ENCODE measurements at regions not wholly inside any gene's neighbourhood (a gene's known extent, or its start where the extent isn't known, plus 50 kb on each side); places are given as distances from the start of the nearest gene placed in this dataset.

DNA sequence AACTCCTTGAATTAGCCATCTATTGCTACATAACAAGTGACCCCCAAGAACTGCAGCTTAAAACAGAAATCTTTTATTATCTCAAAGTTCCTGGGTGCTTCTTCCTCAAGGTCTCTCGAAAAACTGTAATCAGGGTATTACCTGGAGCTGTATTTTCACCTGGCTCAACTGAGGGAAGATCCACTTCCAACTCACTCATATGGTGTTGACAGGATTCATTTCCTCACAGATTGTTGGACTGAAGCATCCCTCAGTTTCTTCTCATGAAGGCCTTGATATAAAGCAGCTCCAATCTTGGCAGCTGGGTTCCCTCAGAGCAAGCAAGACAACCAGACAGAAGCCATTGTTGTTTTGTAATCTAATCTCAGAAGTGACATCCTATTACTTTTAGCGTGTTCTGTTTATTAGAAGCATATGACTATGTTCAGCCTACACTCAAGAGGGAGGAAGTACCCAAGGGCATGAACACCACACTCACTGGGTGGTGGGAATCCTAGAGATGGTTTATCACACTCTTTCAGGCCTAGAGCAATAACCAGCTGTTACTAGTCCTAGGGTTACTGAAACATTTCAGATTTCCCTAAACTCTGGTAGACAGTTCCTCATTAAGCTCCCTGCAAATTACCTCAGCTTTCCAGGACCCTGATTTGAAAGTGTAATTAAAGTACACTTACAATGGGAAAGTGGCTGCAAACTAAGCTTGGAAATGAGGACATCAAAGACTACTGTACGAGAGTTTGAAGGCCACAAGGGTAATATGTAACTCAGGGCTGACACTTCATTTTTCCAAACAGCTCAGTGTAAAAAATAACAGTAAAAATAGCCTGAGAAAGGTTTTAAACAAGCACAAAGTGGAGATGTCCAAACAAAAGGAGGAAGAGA, 222.2 kb downstream of the SEC23A start:
- Histone ChIP-seq H3K36me3 (ENCODE audit: control insufficient read depth, insufficient read depth, low read length) (no peaks in the 10 kb centered on the region), H3K27me3 (replicated peaks; ENCODE audit: control insufficient read depth, insufficient read depth, low read length) (no peaks in the 10 kb centered on the region), H3K4me3 (replicated peaks; ENCODE audit: low read depth, low read length) (no peak overlapping the region)
- TF ChIP-seq, protein P1, sequence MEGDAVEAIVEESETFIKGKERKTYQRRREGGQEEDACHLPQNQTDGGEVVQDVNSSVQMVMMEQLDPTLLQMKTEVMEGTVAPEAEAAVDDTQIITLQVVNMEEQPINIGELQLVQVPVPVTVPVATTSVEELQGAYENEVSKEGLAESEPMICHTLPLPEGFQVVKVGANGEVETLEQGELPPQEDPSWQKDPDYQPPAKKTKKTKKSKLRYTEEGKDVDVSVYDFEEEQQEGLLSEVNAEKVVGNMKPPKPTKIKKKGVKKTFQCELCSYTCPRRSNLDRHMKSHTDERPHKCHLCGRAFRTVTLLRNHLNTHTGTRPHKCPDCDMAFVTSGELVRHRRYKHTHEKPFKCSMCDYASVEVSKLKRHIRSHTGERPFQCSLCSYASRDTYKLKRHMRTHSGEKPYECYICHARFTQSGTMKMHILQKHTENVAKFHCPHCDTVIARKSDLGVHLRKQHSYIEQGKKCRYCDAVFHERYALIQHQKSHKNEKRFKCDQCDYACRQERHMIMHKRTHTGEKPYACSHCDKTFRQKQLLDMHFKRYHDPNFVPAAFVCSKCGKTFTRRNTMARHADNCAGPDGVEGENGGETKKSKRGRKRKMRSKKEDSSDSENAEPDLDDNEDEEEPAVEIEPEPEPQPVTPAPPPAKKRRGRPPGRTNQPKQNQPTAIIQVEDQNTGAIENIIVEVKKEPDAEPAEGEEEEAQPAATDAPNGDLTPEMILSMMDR (IDR thresholded peaks at IDR 0.05; ENCODE audit: insufficient read depth, low read length, poor library complexity, severe bottlenecking), result no peak
- DNase-seq (ENCODE audit: extremely low read depth, insufficient read length), result no peak

DNA sequence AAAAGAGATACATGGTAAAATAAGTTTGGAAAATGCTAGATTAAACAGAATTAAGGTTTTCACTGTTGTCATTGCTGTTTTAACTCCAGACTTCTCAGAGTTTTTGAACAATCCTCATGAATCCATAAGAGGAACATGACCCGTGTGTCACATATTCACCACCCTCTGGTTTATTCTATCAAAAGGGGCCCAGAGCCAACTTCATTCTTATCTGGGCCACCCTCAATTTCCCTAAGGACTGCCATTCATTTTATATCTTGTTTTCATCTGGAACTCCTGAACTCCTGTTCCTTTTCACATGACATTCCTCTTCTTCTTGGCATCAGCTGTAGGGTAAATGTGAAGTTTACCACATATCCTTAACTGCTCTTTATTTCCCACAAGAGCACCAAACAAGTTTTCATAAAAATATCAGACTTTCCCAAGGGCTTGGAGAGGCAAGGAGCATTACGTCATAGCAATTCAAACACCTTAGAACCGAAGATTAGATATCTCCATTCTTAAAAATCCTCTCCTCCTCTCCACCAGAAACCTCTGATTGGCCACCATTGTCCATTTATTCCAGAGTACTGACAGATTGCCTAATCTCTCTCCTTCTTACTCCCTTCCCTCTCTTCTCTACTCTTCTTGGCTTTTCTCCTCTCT, 225.2 kb downstream of the SEC23A start:
- TF ChIP-seq, protein P1 (IDR thresholded peaks at IDR 0.05; ENCODE audit: insufficient read depth, low read length, poor library complexity, severe bottlenecking), result no peak
- no peaks in the 10 kb centered on the region for H3K36me3 ChIP-seq (ENCODE audit: control insufficient read depth, insufficient read depth, low read length)
- no peak for DNase-seq (ENCODE audit: extremely low read depth, insufficient read length)
- H3K4me3 ChIP-seq (replicated peaks; ENCODE audit: low read depth, low read length), result no peak overlapping the region
- H3K27me3 ChIP-seq (replicated peaks; ENCODE audit: control insufficient read depth, insufficient read depth, low read length), result no peaks in the 10 kb centered on the region; the same call in 1 of the 2 replicates

DNA sequence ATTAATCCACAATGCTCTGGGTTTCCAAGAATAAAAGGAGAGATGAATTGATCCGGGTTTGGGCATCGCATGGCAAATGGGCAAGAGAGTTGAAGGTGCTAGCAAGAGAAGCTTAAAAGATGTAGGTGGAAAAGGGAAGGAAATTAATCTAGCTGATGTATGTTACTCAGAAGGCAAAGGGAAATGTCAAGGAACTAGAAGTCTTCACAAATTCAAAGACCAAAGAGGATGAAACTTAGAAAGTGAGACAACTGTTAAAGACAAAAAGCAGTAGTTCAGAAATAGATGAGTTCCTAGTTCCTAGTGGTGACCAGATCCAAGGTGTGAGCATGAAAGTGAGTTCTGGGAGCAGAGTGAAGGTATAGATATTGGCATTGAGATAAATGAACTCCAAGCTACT, 228.3 kb downstream of the SEC23A start:
- TF ChIP-seq, protein P1 (IDR thresholded peaks at IDR 0.05; ENCODE audit: insufficient read depth, low read length, poor library complexity, severe bottlenecking), result no peak
- no peak for DNase-seq (ENCODE audit: extremely low read depth, insufficient read length)
- no peaks in the 10 kb centered on the region; the same call in 1 of the 2 replicates for H3K27me3 ChIP-seq (replicated peaks; ENCODE audit: control insufficient read depth, insufficient read depth, low read length)
- H3K36me3 ChIP-seq (ENCODE audit: control insufficient read depth, insufficient read depth, low read length), result no peaks in the 10 kb centered on the region
- no peak overlapping the region for H3K4me3 ChIP-seq (replicated peaks; ENCODE audit: low read depth, low read length)

DNA sequence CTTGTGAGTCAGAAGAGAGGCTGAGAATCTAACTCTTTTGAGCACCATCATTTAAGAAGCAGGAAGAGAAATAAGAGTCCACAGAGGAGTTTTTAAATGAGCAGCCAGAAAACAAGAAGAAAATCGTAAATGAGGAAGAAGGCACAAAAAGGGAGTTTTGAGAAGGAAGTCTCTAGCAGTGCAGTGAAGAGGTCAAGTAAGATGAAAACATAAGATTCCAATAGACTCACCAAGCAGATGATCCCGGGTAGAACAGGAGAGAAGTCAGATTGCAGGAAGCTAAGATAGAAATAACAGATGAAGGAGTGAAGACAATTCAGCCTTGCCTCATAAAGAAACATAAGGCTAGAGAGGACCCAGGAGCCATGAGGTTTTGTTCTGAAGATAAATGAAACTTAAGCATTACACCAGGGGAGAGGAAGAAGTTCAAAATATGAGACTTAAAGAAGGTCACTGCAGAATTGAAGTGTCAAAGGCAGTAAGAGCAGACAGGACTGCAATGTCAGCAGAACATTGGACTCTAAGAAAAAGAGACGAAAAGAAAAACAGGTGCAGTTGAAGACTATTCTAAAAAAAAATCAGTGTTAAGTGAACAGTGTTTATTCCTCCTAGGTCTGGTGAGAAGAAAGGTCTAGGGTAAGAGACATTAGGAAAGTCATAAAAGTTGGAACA, 229.0 kb downstream of the SEC23A start:
- H3K4me3 ChIP-seq (replicated peaks; ENCODE audit: low read depth, low read length), result no peak overlapping the region
- H3K27me3 ChIP-seq (replicated peaks; ENCODE audit: control insufficient read depth, insufficient read depth, low read length), result no peaks in the 10 kb centered on the region; the same call in 1 of the 2 replicates
- DNase-seq (ENCODE audit: extremely low read depth, insufficient read length), result no peak
- H3K36me3 ChIP-seq (ENCODE audit: control insufficient read depth, insufficient read depth, low read length), result no peaks in the 10 kb centered on the region
- TF ChIP-seq, protein P1 (IDR thresholded peaks at IDR 0.05; ENCODE audit: insufficient read depth, low read length, poor library complexity, severe bottlenecking), result no peak

DNA sequence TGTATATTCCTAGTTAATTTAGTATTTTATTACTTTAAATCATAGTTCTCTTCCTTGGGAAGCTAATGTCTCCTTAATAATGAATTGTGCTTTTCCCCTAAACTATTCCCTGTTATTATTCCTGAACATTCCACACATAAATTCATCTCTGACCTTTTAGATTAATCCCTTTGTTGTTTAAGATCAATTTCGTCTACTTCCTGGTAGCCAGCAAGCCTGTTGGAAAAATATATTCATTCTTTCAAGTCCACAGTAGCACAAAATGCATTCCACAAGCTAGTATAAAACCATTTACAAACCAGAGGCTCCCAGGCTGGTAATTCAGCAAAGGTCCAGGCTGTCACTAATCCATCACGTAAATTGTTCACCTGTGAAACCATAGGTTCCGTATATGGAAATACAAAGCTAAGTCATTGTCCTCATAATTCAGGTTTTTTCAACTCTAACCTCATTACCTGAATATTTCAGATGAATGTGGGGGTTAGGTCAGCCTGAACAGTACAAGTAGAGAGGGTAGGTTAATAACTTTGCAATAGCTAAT, 232.7 kb downstream of the SEC23A start:
- no peak for DNase-seq (ENCODE audit: extremely low read depth, insufficient read length)

More for the DNA sequence above, 232.7 kb downstream of the SEC23A start:
- no peaks in the 10 kb centered on the region; the same call in 1 of the 2 replicates for H3K27me3 ChIP-seq (replicated peaks; ENCODE audit: control insufficient read depth, insufficient read depth, low read length)
- H3K36me3 ChIP-seq (ENCODE audit: control insufficient read depth, insufficient read depth, low read length), result no peaks in the 10 kb centered on the region
- no peak overlapping the region for H3K4me3 ChIP-seq (replicated peaks; ENCODE audit: low read depth, low read length)
- TF ChIP-seq, protein P1 (IDR thresholded peaks at IDR 0.05; ENCODE audit: insufficient read depth, low read length, poor library complexity, severe bottlenecking), result no peak

All from GM06990 (cell line).